ENCODE measurements at regions not wholly inside any gene's neighbourhood (a gene's known extent, or its start where the extent isn't known, plus 50 kb on each side); places are given as distances from the start of the nearest gene placed in this dataset.

- TF ChIP-seq CBX2 (IDR thresholded peaks at IDR 0.05; ENCODE audit: borderline replicate concordance, low read depth): no peak
- TF ChIP-seq CHD2 (IDR thresholded peaks at IDR 0.05; ENCODE audit: low read length, partially characterized antibody): no peak
- TF ChIP-seq TP53 (CRISPR knock-in tag; IDR thresholded peaks at IDR 0.05): no peak
- no peak for TF ChIP-seq TFCP2L1 (CRISPR knock-in tag; IDR thresholded peaks at IDR 0.05)
- TF ChIP-seq HMGXB4 (CRISPR knock-in tag; IDR thresholded peaks at IDR 0.05; ENCODE audit: borderline replicate concordance): no peak
Measured at GRCh38 chr5:120084543-120084870, 379.6 kb upstream of the PRR16 start (continued).

- POLR2A ChIA-PET: no interaction called here
- ATAC-seq: no peak
- Histone ChIP-seq H3K4me1 (no peaks in the 10 kb centered on the region), H3K4me3 (no peak overlapping the region), H3K4me2 (no peak overlapping the region), H3K27ac (no peak overlapping the region), H3K9me3 (no peaks in the 10 kb centered on the region)
- CTCF ChIA-PET: interaction anchor here (0.9 kb wide), 1 partner anchor 12 kb away, joined by 3 read pairs; no protein-coding TSS in a partner anchor
- DNase-seq (ENCODE audit: low read depth in 1 of 2, low spot score in 1 of 2): no peak
- no peak for FAIRE-seq
- 14% methylated on average over 2 of the region's 2 CpGs for WGBS (ENCODE audit: missing lambda C conversion rate)
- no peak for TF ChIP-seq BCL3 (IDR thresholded peaks at IDR 0.05)
Measured at GRCh38 chr5:120086081-120086480, 378.0 kb upstream of the PRR16 start.

GRCh38 chr5:120088412-120088811 is 375.7 kb upstream of the PRR16 start:
- Histone ChIP-seq H3K27ac (no peak overlapping the region), H3K4me1 (no peaks in the 10 kb centered on the region), H3K4me2 (no peak overlapping the region), H3K9me3 (no peaks in the 10 kb centered on the region), H3K4me3 (no peak overlapping the region)
- DNase-seq (ENCODE audit: low read depth in 1 of 2, low spot score in 1 of 2): no peak
- FAIRE-seq: no peak
- ATAC-seq: no peak
- 50% methylated on average over 2 of the region's 2 CpGs for WGBS (ENCODE audit: missing lambda C conversion rate)
- no peak for TF ChIP-seq FOSB (CRISPR knock-in tag; IDR thresholded peaks at IDR 0.05)
- TF ChIP-seq CEBPB (IDR thresholded peaks at IDR 0.05): no peak
- TF ChIP-seq HDAC2 (IDR thresholded peaks at IDR 0.05): no peak
- no peak for TF ChIP-seq HOXB5 (CRISPR knock-in tag; IDR thresholded peaks at IDR 0.05)
- no peak for TF ChIP-seq CTCF (IDR thresholded peaks at IDR 0.05)
- TF ChIP-seq FOSL2 (IDR thresholded peaks at IDR 0.05): no peak
- no peak for TF ChIP-seq FOSL2 (CRISPR knock-in tag; IDR thresholded peaks at IDR 0.05)
- TF ChIP-seq CBX8 (IDR thresholded peaks at IDR 0.05): no peak
- no peak for TF ChIP-seq TP53 (CRISPR knock-in tag; IDR thresholded peaks at IDR 0.05)
- no peak for TF ChIP-seq HOXA7 (CRISPR knock-in tag; IDR thresholded peaks at IDR 0.05)
- no peak for TF ChIP-seq ATOH8 (CRISPR knock-in tag; IDR thresholded peaks at IDR 0.05; ENCODE audit: low read depth)
- TF ChIP-seq HOXB13 (CRISPR knock-in tag; IDR thresholded peaks at IDR 0.05; ENCODE audit: low read depth): no peak
- no peak for TF ChIP-seq KDM5A (IDR thresholded peaks at IDR 0.05)
- no peak for TF ChIP-seq NFE2L2 (conservative IDR thresholded peaks at IDR 0.05; ENCODE audit: low read length)
- no peak for TF ChIP-seq SMC3 (IDR thresholded peaks at IDR 0.05)
- TF ChIP-seq CHD4 (IDR thresholded peaks at IDR 0.05; ENCODE audit: borderline replicate concordance): no peak
- no peak for TF ChIP-seq EHF (CRISPR knock-in tag; IDR thresholded peaks at IDR 0.05)
- no peak for TF ChIP-seq HES2 (IDR thresholded peaks at IDR 0.05)
- TF ChIP-seq E2F6 (IDR thresholded peaks at IDR 0.05; ENCODE audit: borderline replicate concordance, low read depth): no peak
- no peak for TF ChIP-seq TFCP2L1 (CRISPR knock-in tag; IDR thresholded peaks at IDR 0.05)
- no peak for TF ChIP-seq MYC (IDR thresholded peaks at IDR 0.05; ENCODE audit: borderline replicate concordance, low read length)
- POLR2A ChIA-PET: interaction anchor here (0.6 kb wide), 1 partner anchor 20 kb away, joined by 3 read pairs; no protein-coding TSS in a partner anchor
- CTCF ChIA-PET: interaction anchor here (0.7 to 0.9 kb wide), 2 partner anchors 12 to 33 kb away, joined by 3 to 4 read pairs; no protein-coding TSS in a partner anchor

Data from A549 (cell line).